ENCODE measurements at regions not wholly inside any gene's neighbourhood (a gene's known extent, or its start where the extent isn't known, plus 50 kb on each side); places are given as distances from the start of the nearest gene placed in this dataset.

- no peak for DNase-seq
Observed at GRCh38 chr5:165622864-165623536, 2117.6 kb downstream of the MAT2B start.

DNA sequence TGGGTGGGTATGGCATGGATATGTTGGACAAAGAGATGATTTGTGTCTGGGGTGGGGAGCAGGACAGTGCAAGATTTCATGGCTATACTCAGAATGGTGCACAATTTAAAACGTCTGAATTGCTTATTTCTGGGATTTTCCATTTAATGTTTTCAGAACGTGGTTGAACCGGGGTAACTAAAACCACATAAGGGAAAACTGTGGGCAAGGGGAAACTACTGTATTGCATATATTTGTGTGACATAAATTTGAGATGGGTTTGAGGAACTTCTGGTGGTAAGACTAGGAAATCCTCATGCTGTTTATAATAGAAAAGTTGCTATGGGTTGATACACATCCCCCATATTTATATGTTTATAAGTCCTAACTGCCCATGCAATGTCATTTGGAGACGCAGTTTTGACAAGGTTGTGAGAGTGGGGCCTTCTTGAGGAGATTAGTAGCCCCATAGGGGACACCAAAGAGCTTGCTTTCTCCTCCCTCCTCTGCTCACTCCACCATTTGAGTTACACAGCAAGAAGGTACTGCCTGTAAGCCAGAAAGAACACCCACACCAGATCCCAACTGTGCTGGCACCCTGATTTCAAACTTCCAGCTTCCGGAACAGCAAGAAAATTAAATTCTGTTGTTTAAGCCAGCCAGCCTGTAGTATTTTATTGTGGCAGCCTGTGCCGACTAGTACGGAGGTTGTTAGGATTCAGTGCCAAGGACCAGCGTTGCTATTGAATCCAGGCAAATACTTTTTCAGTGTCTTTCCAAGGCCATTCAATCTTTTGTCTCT is 2118.9 kb downstream of the MAT2B start:
- DNase-seq: no peak

DNA sequence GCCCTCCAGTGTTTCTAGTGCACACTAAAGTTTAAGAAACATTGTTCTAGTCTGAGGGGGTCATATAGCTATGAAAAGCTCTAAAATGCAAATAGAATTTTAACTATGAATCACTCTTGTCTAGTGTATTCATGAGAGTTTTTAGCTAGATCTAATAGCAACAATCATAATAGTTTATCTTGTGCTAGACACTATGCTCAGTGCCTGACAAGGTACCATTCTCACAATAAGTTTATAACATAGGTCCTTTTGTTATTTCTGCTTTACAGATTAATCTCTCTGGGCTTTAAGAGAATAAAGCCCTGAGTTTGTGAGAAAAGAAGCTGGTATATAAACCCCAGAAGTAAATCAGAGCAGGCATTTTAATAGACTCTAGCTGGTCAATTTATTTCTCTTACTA is 2120.7 kb downstream of the MAT2B start:
- no peak for DNase-seq

DNA sequence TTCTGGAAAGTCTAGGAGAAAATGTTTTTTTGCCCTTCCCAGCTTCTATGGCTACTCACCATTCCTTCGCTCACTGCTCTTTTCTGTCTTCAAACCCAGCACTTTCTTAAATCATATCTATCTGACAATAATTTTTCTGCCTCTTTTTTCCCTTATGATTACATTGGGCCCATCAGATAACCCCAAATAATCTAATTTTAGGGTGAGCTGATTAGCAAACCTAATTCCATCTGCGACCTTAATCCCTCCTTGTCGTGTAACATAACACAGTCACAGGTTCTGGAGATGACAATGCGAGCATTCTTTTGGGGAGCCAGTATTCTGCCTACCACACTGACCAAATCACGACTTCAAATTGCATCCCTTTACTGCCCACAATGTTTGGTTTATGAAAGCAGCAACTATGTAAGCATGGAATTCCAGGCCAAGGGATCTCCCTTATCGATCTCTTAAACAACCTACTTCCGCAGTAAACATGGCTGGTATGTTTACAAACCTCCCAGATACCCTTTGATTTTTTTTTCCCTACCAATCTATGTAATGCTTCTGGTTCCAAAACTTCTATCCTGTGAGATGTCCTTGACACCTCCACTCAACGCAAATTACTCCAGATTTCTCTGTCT is 2122.2 kb downstream of the MAT2B start:
- no peak for DNase-seq

- DNase-seq: no peak
Observed at GRCh38 chr5:165630261-165630778, 2124.9 kb downstream of the MAT2B start.

- no peak for DNase-seq
Observed at GRCh38 chr5:165631235-165631634, 2125.8 kb downstream of the MAT2B start.

GRCh38 chr5:165642366-165642765 is 2136.9 kb downstream of the MAT2B start:
- DNase-seq: no peak

DNA sequence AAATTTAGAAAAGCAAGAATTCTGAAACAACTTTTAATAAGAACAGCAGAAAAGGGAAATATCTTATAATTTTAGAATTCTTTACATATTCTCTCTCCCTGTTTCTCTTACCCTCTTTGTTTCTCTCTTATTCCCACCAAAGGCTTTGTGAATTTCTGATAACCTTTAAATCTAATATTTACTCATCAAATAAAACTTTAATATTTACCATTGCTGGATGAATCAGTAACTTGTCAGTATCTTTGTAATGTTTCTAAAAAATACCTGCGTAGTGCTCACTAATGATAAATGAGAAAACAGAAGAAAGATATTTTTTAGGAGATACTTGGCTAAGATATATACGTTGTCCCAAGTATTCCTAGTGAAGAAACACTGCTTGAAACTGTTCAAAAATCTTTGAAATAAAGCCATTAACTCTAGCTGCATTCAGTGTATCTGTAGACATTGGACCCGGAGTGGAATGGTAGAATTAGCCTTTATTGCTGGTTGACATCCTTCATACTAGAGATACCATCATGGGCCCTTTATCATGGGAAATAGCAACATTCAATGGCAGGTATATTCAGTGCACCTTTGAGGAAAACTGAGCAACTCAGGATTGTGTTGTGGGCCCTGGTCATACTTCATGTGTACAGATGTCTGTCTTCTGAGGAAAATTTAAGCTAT is 2160.4 kb downstream of the MAT2B start:
- no peak for DNase-seq

DNA sequence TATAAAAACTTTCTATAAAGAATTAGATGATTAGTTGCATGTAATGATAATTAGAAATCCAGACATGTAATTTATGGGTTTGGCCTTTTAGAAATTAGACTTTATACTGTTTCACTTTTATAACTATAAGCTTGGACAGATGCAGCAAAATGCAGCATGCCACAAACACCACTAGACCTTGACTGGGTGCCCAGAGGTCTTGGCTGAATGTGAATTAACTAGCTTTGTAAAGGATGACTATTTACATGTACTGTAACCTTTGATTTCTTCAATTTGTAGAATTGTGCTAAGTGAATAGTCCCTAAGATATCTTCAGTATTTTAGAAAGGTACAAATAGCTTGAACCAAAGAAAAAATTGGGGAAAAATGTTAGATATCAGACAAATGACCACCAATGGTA is 2168.1 kb downstream of the MAT2B start:
- DNase-seq: no peak

DNA sequence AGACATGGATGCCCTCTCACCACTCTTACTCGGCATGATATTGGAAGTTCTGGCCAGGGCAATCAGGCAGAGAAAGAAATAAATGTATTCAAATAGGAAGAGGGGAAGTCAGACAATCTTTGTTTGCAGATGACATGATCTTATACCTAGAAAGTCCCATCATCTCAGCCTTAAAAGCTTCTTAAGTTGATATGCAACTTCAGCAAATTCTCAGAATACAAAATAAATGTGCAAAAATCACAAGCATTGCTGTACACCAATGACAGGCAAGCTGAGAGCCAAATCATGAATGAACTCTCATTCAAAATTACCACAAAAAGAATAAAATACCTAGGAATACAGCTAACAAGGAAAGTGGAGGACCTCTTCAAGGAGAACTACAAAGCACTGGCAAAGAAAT is 2190.4 kb downstream of the MAT2B start:
- no peak for DNase-seq

- DNase-seq: no peak
Observed at GRCh38 chr5:165705960-165706359, 2200.5 kb downstream of the MAT2B start.

GRCh38 chr5:165712011-165712410 is 2206.6 kb downstream of the MAT2B start:
- DNase-seq: no peak

GRCh38 chr5:165714598-165714997 is 2209.2 kb downstream of the MAT2B start:
- DNase-seq: no peak

GRCh38 chr5:165720901-165721300 is 2215.5 kb downstream of the MAT2B start:
- DNase-seq: no peak

GRCh38 chr5:165722401-165722800 is 2217.0 kb downstream of the MAT2B start:
- no peak for DNase-seq

DNA sequence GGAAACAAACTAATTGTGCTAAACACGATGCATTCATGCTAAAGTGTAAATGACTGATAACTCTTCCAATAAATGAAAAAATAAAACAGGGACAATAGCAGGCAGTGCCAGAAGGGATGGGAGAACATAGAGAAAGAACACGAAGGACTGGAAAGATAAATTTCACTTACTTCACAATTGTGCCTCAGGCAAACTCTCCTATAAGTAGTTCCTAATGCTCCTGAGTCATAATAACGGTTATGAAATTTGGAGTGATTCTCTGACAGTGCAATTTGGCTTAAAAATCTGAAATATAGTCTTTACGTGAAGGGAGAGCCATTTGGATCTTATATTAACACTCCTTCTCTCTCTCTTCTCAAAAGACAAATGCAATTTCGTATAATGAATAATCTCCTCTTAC is 2218.5 kb downstream of the MAT2B start:
- DNase-seq: no peak

DNA sequence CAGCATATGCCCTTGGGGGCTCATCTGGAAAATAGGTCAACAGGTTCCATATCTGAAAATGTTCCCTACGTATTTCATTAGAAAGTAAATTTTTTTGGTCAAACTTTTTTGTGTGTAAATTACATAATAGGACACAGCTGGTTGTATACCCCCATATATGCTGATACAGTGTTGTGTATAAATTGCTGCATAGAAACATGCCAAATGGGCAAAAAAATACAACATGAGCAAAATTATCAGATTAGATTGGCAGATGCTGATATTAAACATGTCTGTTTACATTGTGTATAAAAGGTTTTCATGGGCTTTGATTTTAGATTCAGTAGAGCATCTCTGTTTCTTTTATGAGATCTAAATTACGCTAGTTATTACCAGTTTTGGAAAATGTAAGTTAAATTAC is 2223.0 kb downstream of the MAT2B start:
- no peak for DNase-seq

- no peak for DNase-seq
Observed at GRCh38 chr5:165735388-165735787, 2230.0 kb downstream of the MAT2B start.

DNA sequence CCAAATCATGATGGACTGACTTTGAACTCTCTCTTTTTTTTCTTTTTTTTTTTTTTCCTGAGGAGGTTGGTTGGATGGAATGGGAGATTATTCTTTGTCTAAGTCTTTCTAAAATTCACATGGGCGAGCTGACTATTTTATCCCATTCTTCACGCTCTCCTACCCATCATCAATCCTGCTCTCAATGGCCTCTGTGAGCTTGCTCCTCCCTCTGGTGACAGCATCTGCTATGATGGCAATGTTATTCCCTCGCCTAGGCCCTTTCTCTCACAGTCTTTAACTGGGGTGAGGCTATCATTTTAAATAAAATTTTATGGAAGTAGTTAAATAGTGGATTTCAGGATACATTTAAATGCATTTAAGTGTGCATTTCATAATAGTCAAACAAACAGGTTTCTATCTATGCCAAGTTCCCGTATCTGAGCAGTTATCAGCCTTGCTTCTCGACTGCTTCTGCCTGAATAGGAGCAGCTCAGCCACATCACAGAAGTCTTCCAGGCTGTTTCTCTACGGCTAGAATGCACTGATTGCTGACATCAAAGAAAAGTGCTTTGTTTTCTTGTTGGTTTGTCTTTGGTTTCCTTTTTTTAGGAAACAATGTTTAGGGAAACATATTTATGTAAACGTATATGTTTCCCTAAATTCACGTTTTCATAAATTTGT is 2233.8 kb downstream of the MAT2B start:
- no peak for DNase-seq

- no peak for DNase-seq
Observed at GRCh38 chr5:165757791-165758190, 2252.4 kb downstream of the MAT2B start.

DNA sequence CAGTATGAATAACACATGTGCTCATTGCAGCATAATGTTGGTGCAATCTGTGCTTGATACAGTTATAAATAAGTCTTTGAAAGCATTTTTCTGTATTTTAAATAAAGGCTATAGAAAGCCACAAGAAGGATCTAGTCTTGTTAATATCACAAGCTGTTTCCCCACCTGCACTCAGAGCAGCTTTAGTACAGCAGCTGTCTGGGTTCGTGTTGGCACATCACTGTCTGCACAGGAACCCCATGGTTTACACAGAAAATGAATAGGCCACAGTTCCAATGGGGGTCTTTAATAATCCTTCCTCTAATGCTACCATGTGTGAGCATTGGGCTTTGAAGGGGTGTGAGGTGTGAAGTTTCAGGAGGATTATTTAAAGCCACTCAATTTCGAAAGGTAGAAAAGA is 2269.7 kb downstream of the MAT2B start:
- DNase-seq: no peak

DNA sequence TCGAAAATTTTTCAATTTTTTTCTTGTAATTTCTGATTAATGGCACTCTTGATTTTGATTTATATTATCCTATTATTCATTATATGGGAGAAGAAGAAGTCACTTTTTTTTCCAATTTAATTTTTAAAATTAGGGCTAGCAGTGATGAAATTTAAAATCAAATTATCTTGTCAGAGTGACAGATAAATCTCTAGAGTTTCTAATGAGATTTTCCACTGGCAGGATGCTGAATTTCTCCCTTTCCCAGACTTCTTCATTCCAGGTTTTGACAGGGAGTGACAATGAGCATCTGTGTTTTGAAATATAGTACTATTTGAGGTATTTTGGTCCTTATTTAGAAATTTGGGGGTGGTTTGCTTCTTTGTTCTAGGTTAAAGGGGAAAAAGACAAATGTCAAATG is 2274.1 kb downstream of the MAT2B start:
- DNase-seq: no peak

DNA sequence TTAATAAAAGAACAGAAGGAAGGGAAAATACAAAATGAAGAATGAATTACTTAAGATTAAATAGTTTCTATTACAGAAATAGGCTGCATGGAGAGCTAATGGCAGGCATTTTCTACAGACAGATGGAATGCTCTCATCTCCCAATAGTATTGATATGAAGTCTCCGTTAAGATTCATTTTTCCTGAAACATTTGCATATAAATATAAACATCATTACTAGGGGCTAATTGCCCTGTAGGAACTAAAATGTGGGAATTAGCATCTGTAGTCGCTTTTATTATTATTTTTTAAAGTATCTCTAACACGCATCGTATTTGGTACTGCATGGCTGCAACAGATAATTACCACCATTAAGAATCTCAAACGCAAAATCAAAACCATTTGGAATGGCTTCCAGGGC is 2275.5 kb downstream of the MAT2B start:
- DNase-seq: no peak

Data from CD4-positive, alpha-beta T cell treated with Interleukin-6 for 4 hours (primary cell).